PC-9 (cell line): ENCODE measurements at regions not wholly inside any gene's neighbourhood (a gene's known extent, or its start where the extent isn't known, plus 50 kb on each side); places are given as distances from the start of the nearest gene placed in this dataset.
"Not testable (repeated sequence)": the region's sequence is repeated elsewhere in the genome, so short reads cannot be mapped to it uniquely, and the experiment has no call there.

Source experiments
- BruUV-seq: library from RNA; stranded (reverse); fragments of 400-500 nt; replicated peaks from 2 replicates; lab custom pipeline; 2021; lab: Mats Ljungman, UMichigan
- CTCF ChIA-PET: fragments of 300-600 bp; sonication (Branson Sonifier 250); formaldehyde crosslinking; loops from one replicate; lab custom pipeline; 2022; ENCODE audit warnings: antibody characterized with exemption; lab: Charles Lee
- POLR2A ChIA-PET: fragments of 300-600 bp; sonication (Branson Sonifier 250); formaldehyde crosslinking; loops from one replicate; lab custom pipeline; 2022; ENCODE audit warnings: antibody characterized with exemption; ENCODE audit not compliant: unreplicated experiment; lab: Charles Lee
- DNase-seq, 2 experiments: peaks; one replicate each; pipeline versions ENCODE4 v3.0.0 to v3.0.0-alpha.2; 2015 to 2022; ENCODE audit warnings: mixed read lengths in 1 of 2
- H2AFZ ChIP-seq: fragments of 200-600 bp; sonication (generic); 2 replicates; pipeline ENCODE4 v1.8.1; 2017; ENCODE audit warnings: antibody characterized with exemption
- H3F3A ChIP-seq: fragments of 200-600 bp; sonication (generic); 2 replicates; pipeline ENCODE4 v1.8.1; 2017; ENCODE audit warnings: antibody characterized with exemption, mild to moderate bottlenecking, low read depth; ENCODE audit not compliant: insufficient read depth
- H3K27ac ChIP-seq: fragments of 200-600 bp; sonication (generic); 2 replicates; pipeline ENCODE4 v1.6.1; 2016; ENCODE audit warnings: mixed run types
- H3K27me3 ChIP-seq: fragments of 200-600 bp; sonication (generic); 2 replicates; pipeline ENCODE4 v1.6.1; 2016; ENCODE audit warnings: low read depth, mixed run types; ENCODE audit not compliant: insufficient read depth
- H3K36me3 ChIP-seq: fragments of 200-600 bp; sonication (generic); 2 replicates; pipeline ENCODE4 v1.6.1; 2016; ENCODE audit warnings: low read depth, mixed run types
- H3K4me1 ChIP-seq: fragments of 200-600 bp; sonication (generic); replicated peaks from 2 replicates; pipeline ENCODE4 v1.6.1; 2016; ENCODE audit warnings: mixed run types; ENCODE audit not compliant: insufficient read depth
- H3K4me2 ChIP-seq: fragments of 200-600 bp; sonication (generic); 2 replicates; pipeline ENCODE4 v1.6.1; 2017; ENCODE audit warnings: mixed run types
- H3K4me3 ChIP-seq: fragments of 200-600 bp; sonication (generic); 2 replicates; pipeline ENCODE4 v1.6.1; 2016; ENCODE audit warnings: mixed run types
- H3K79me2 ChIP-seq: fragments of 200-600 bp; sonication (generic); 2 replicates; pipeline ENCODE4 v1.6.1; 2017; ENCODE audit warnings: low read depth, mixed run types
- H3K9me2 ChIP-seq: fragments of 200-600 bp; sonication (generic); 2 replicates; pipeline ENCODE4 v1.8.1; 2017; ENCODE audit warnings: mild to moderate bottlenecking; ENCODE audit not compliant: insufficient read depth
- H3K9me3 ChIP-seq: fragments of 200-600 bp; sonication (generic); 2 replicates; pipeline ENCODE4 v1.8.1; 2016; ENCODE audit warnings: low read depth; ENCODE audit not compliant: insufficient read depth
- H4K20me1 ChIP-seq: fragments of 200-600 bp; sonication (generic); 2 replicates; pipeline ENCODE4 v1.8.1; 2017; ENCODE audit not compliant: insufficient read depth
- CTCF ChIP-seq: fragments of 200-600 bp; sonication (generic); conservative IDR thresholded peaks from 2 replicates; pipeline ENCODE4 v1.6.1; 2017; ENCODE audit warnings: mixed run types, antibody characterized with exemption, mild to moderate bottlenecking, moderate library complexity
- EZH2 ChIP-seq: fragments of 200-600 bp; sonication (generic); IDR thresholded peaks from 2 replicates; pipeline ENCODE4 v1.8.0; 2017; ENCODE audit warnings: antibody characterized with exemption, low read depth
- intact Hi-C: fragments of 100-400 bp; cut with micrococcal nuclease; formaldehyde crosslinking; loops from one replicate; pipeline ENCODE4 v1.10.0; 2022; ENCODE audit not compliant: unreplicated experiment

- POLR2A ChIA-PET = no interaction called here
- H3K27ac ChIP-seq = no peak overlapping the region
Observed at GRCh38 chr4:101630319-101630986, 160.1 kb upstream of the BANK1 start.

DNA sequence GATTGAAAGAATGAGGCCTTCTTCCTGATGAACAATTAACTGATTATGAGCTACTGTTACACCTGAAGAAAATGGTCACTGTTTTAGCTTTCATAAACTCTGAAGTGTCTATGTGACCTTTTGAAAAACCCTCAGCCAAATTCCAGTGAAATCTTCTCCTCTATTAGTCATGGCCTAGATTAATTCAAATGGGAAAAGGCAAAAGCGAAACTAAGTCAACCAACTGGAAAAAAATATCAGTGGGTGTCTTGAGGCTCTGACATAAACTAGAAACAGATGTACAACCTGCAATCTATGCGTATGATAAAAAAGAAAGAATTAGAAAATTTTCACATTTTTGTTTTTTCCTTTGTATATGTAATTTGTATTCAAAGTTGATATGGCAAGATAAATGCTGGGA lies 169.4 kb upstream of the BANK1 start:
- H3K4me2 ChIP-seq = no peak overlapping the region
- no peak overlapping the region for H3K4me3 ChIP-seq
- no peak for DNase-seq
- no TSS peak for BruUV-seq
- no peak overlapping the region for H2AFZ ChIP-seq
- H3K9me3 ChIP-seq = no peaks in the 10 kb centered on the region
- H3F3A ChIP-seq = no peaks in the 10 kb centered on the region
- H3K27ac ChIP-seq = no peak overlapping the region
- ChIA-PET CTCF (no interaction called here), POLR2A (no interaction called here)
- no peaks in the 10 kb centered on the region for H3K79me2 ChIP-seq
- no peak for TF ChIP-seq EZH2
- no peak for TF ChIP-seq CTCF
- no peaks in the 10 kb centered on the region for H4K20me1 ChIP-seq
- intact Hi-C loops = no loop called here
- no peaks in the 10 kb centered on the region for H3K9me2 ChIP-seq
- no peaks in the 10 kb centered on the region for H3K36me3 ChIP-seq
- H3K4me1 ChIP-seq = no peaks in the 10 kb centered on the region
- no peaks in the 10 kb centered on the region for H3K27me3 ChIP-seq

More at GRCh38 chr4:101630319-101630986, 160.1 kb upstream of the BANK1 start:
- CTCF ChIA-PET = no interaction called here
- no peaks in the 10 kb centered on the region for H3K9me2 ChIP-seq
- no peak overlapping the region for H3K4me2 ChIP-seq
- TF ChIP-seq EZH2 (no peak), CTCF (no peak)
- no peaks in the 10 kb centered on the region for H4K20me1 ChIP-seq
- no peaks in the 10 kb centered on the region for H3K79me2 ChIP-seq
- no peaks in the 10 kb centered on the region for H3K9me3 ChIP-seq
- no peaks in the 10 kb centered on the region for H3K4me1 ChIP-seq
- H3K27me3 ChIP-seq = no peaks in the 10 kb centered on the region
- no peaks in the 10 kb centered on the region for H3K36me3 ChIP-seq
- no peaks in the 10 kb centered on the region for H3F3A ChIP-seq
- DNase-seq = no peak
- BruUV-seq = no TSS peak
- H2AFZ ChIP-seq = no peak overlapping the region
- intact Hi-C loops = no loop called here
- H3K4me3 ChIP-seq = no peak overlapping the region

GRCh38 chr4:101615652-101616051 lies 174.9 kb upstream of the BANK1 start:
- Histone ChIP-seq H3K27ac (no peak overlapping the region), H3K4me1 (no peaks in the 10 kb centered on the region), H4K20me1 (no peaks in the 10 kb centered on the region), H3F3A (no peaks in the 10 kb centered on the region), H3K79me2 (no peaks in the 10 kb centered on the region), H3K4me3 (no peak overlapping the region), H3K36me3 (no peaks in the 10 kb centered on the region), H3K4me2 (no peak overlapping the region), H3K27me3 (no peaks in the 10 kb centered on the region), H2AFZ (no peak overlapping the region), H3K9me2 (no peaks in the 10 kb centered on the region), H3K9me3 (no peaks in the 10 kb centered on the region)
- POLR2A ChIA-PET = no interaction called here
- intact Hi-C loops = no loop called here
- no peak for DNase-seq
- CTCF ChIA-PET = no interaction called here
- no peak for TF ChIP-seq EZH2
- TF ChIP-seq CTCF = no peak
- BruUV-seq = no TSS peak

DNA sequence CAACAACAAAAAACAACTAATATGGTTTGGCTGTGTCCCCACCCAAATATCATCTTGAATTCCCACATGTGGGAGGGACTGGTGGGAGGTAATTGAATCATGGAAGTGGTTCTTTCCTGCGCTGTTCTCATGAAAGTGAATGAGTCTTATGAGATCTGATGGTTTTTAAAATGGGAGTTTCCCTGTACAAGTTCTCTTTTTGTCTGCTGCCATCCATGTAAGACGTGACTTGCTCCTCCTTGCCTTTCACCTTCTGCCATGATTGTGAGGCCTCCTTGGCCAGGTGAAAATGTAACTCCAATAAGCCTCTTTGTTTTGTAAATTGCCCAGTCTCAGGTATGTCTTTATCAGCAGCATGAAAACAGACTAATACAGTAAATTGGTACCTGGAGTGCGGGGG lies 183.5 kb upstream of the BANK1 start:
- H3K4me1 ChIP-seq, H2AFZ ChIP-seq, H3K27ac ChIP-seq, H3K9me3 ChIP-seq, DNase-seq, POLR2A ChIA-PET, H4K20me1 ChIP-seq, H3K79me2 ChIP-seq, H3K4me3 ChIP-seq, H3K27me3 ChIP-seq, intact Hi-C loops, BruUV-seq, H3K36me3 ChIP-seq, H3K4me2 ChIP-seq, H3K9me2 ChIP-seq, CTCF ChIA-PET, H3F3A ChIP-seq: not testable (repeated sequence)
